AG09309 (cell line): ENCODE measurements at regions not wholly inside any gene's neighbourhood (a gene's known extent, or its start where the extent isn't known, plus 50 kb on each side); places are given as distances from the start of the nearest gene placed in this dataset.

ENCODE experiments used
- DNase-seq: peaks from one replicate; pipeline ENCODE4 v3.0.0-alpha.2; 2010; ENCODE audit warnings: low read depth
- H3K4me3 ChIP-seq: 2 replicates; pipeline ENCODE4 v1.5.1; 2011; ENCODE audit warnings: mild to moderate bottlenecking, low read depth, low read length, moderate library complexity; ENCODE audit not compliant: control insufficient read depth
- CTCF ChIP-seq: IDR thresholded peaks from 2 replicates; pipeline ENCODE4 v1.5.1; 2011; ENCODE audit warnings: mild to moderate bottlenecking, low read depth, low read length, inconsistent platforms; ENCODE audit not compliant: insufficient read depth, control insufficient read depth; ENCODE audit errors: missing control alignments

- H3K4me3 ChIP-seq = no peak overlapping the region
- no peak for DNase-seq
- TF ChIP-seq CTCF = no peak
Measured at GRCh38 chr19:29404951-29405727, 120.7 kb upstream of the VSTM2B start.

- TF ChIP-seq CTCF = no peak
- no peak for DNase-seq
- no peak overlapping the region for H3K4me3 ChIP-seq
Measured at GRCh38 chr19:29405728-29405995, 120.1 kb upstream of the VSTM2B start.

GRCh38 chr19:29409076-29409862 is 116.5 kb upstream of the VSTM2B start:
- H3K4me3 ChIP-seq = no peak overlapping the region
- no peak for DNase-seq
- no peak for TF ChIP-seq CTCF

GRCh38 chr19:29410601-29411000 is 115.2 kb upstream of the VSTM2B start:
- TF ChIP-seq CTCF = no peak
- no peak for DNase-seq
- no peak overlapping the region for H3K4me3 ChIP-seq

GRCh38 chr19:29411113-29411581 is 114.6 kb upstream of the VSTM2B start:
- no peak overlapping the region for H3K4me3 ChIP-seq
- no peak for TF ChIP-seq CTCF
- no peak for DNase-seq

- H3K4me3 ChIP-seq = no peak overlapping the region
- DNase-seq = no peak
- no peak for TF ChIP-seq CTCF
Measured at GRCh38 chr19:29413435-29413834, 112.4 kb upstream of the VSTM2B start.
